ENCODE measurements at regions not wholly inside any gene's neighbourhood (a gene's known extent, or its start where the extent isn't known, plus 50 kb on each side); places are given as distances from the start of the nearest gene placed in this dataset.

DNA sequence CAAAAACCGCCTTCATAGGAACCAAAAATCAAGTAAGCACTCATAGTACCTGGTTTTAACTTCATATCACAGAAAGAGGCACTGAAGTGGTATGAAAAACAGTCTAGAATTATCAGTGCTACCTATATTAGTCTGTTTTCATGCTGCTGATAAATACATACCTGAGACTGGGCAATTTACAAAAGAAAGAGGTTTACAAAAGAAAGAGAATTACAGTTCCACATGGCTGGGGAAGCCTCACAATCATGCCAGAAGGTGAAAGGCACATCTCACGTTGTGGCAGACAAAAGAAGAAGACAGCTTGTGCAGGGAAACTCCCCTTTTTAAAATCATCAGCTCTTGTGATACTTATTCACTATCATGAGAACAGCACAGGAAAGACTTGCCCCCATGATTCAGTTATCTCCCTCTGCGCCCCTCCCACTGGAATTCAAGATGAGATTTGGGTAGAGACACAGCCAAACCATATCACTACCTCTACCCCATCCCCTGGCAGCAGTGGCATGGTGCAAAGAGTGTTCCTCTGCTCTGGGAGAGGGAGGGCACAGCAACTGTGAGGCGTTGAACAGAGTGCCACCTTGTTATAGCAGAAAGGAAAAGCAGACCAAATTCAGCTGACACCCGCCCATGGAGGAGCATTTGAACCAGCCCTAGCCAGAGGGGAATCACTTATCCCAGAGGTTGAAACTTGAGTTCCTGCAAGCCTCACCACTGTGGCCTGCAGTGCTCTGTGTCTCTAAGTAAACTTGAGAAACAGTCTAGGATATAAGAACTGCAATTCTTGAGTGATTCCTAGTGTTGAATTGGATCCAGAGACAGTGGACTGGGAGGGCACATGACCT lies 61.9 kb upstream of the PTPRZ1 start:
- intact Hi-C loops (cut with DNase I) = no loop called here
- WGBS = 65% methylated on average over 5 of the region's 5 CpGs
- H3K27ac ChIP-seq (replicated peaks in 1 of 4) = no peak overlapping the region
- no peaks in the 10 kb centered on the region for H3K36me3 ChIP-seq
- H3K27me3 ChIP-seq = no peaks in the 10 kb centered on the region
- H3K9me3 ChIP-seq = peaks cover 0 to 17% (median 3%) of the 10 kb centered on the region in 4 donors
- DNase-seq (ENCODE audit: extremely low spot score) = no peak
- H3K4me3 ChIP-seq = no peak overlapping the region
- no peaks in the 10 kb centered on the region for H3K4me1 ChIP-seq
- no peak for TF ChIP-seq EP300 (IDR thresholded peaks at IDR 0.05)
- TF ChIP-seq POLR2AphosphoS5 (IDR thresholded peaks at IDR 0.05) = no peak
- no peak for TF ChIP-seq POLR2A (IDR thresholded peaks at IDR 0.05; ENCODE audit: low read depth)
- TF ChIP-seq CTCF (IDR thresholded peaks at IDR 0.05) = no peak

- no peak overlapping the region for H3K27ac ChIP-seq (replicated peaks in 1 of 4)
- no peaks in the 10 kb centered on the region for H3K27me3 ChIP-seq
- no peak overlapping the region for H3K4me3 ChIP-seq
- H3K9me3 ChIP-seq = peaks cover 0 to 17% (median 3%) of the 10 kb centered on the region in 4 donors
- TF ChIP-seq POLR2AphosphoS5 (IDR thresholded peaks at IDR 0.05) (no peak), CTCF (IDR thresholded peaks at IDR 0.05) (no peak), EP300 (IDR thresholded peaks at IDR 0.05) (no peak), POLR2A (IDR thresholded peaks at IDR 0.05; ENCODE audit: low read depth) (no peak)
- 81% methylated on average over 1 of the region's 1 CpG for WGBS
- H3K36me3 ChIP-seq = no peaks in the 10 kb centered on the region
- H3K4me1 ChIP-seq = no peaks in the 10 kb centered on the region
- no peak for DNase-seq (ENCODE audit: extremely low spot score)
- intact Hi-C loops (cut with DNase I) = no loop called here
Measured at GRCh38 chr7:121807078-121807477, 65.9 kb upstream of the PTPRZ1 start.

- no peak for DNase-seq (ENCODE audit: extremely low spot score)
- no peak overlapping the region for H3K4me3 ChIP-seq
- H3K4me1 ChIP-seq = no peaks in the 10 kb centered on the region
- 18% methylated on average over 1 of the region's 1 CpG for WGBS
- no peak overlapping the region for H3K27ac ChIP-seq (replicated peaks in 1 of 4)
- TF ChIP-seq POLR2AphosphoS5 (IDR thresholded peaks at IDR 0.05) (no peak), POLR2A (IDR thresholded peaks at IDR 0.05; ENCODE audit: low read depth) (no peak), EP300 (IDR thresholded peaks at IDR 0.05) (no peak), CTCF (IDR thresholded peaks at IDR 0.05) (no peak)
- peaks cover 0 to 17% (median 3%) of the 10 kb centered on the region in 4 donors for H3K9me3 ChIP-seq
- intact Hi-C loops (cut with DNase I) = no loop called here
- no peaks in the 10 kb centered on the region for H3K36me3 ChIP-seq
- H3K27me3 ChIP-seq = no peaks in the 10 kb centered on the region
Measured at GRCh38 chr7:121803039-121803438, 69.9 kb upstream of the PTPRZ1 start.

DNA sequence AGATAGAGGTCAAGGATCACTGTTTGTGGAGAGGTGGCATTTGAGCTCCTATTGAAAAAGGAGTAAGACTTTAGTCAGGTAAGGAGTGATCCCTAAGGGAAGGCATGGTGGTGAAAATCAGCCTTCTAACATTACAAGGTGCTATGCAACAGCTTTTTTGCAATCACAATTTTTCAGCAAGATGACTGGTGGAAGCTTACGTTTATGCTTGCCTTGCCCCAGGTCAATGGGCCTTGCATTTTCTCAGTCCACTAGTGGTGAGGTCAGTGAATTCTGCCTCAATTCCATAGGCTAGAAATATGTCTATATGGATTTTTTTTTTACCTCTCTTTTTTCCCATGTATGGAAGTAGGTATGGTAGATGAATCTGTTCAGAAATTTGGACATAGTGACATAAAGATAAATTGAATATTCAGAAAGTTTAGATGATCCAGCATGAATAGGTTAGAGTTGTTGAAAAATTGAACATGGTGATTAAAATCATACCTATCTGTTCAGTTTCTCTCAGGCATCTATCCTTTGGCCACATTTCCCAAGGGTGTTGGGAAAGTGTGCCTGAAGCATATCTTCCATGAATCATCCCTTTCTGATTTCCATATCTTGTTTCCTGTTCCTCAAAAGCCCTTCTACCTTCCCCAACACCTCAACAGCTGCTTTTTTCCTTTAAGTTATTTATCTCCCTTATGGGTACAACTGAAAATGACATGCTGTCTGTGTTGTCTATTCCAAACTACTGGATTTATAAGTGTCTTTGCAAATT lies 71.9 kb upstream of the PTPRZ1 start:
- no peak for TF ChIP-seq POLR2A (IDR thresholded peaks at IDR 0.05; ENCODE audit: low read depth)
- TF ChIP-seq EP300 (IDR thresholded peaks at IDR 0.05) = no peak
- no peak for TF ChIP-seq POLR2AphosphoS5 (IDR thresholded peaks at IDR 0.05)
- no peak for TF ChIP-seq CTCF (IDR thresholded peaks at IDR 0.05)
- intact Hi-C loops (cut with DNase I) = no loop called here
- Histone ChIP-seq H3K4me3 (no peak overlapping the region), H3K36me3 (no peaks in the 10 kb centered on the region), H3K27ac (replicated peaks in 1 of 4) (no peak overlapping the region), H3K27me3 (no peaks in the 10 kb centered on the region), H3K4me1 (no peaks in the 10 kb centered on the region), H3K9me3 (no peaks in the 10 kb centered on the region)
- WGBS = 84% methylated on average over 1 of the region's 1 CpG
- DNase-seq (ENCODE audit: extremely low spot score) = no peak

Measured in esophagus muscularis mucosa (tissue), 4 donors.